ENCODE measurements at regions not wholly inside any gene's neighbourhood (a gene's known extent, or its start where the extent isn't known, plus 50 kb on each side); places are given as distances from the start of the nearest gene placed in this dataset.

DNA sequence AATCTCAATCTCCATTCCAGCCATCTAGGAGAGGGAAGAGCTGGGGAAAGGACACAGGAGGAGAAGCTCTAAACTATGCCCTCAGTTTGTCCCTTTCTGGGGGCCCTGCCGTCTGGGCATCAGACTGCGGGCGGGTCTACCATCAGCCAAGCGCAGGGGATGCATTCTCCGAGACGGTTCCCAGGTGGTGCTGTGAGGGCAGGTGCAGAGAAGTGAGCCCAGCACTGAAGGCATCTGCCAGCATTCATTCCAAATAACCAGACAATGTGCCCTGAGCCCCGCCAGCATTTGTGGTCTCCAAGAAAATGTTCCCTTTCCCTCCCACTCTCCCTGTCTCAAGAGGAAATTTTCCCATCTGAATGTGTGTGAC, 265.7 kb downstream of the XXYLT1 start:
- no peak for DNase-seq (ENCODE audit: low read depth)
- TF ChIP-seq, protein P1, sequence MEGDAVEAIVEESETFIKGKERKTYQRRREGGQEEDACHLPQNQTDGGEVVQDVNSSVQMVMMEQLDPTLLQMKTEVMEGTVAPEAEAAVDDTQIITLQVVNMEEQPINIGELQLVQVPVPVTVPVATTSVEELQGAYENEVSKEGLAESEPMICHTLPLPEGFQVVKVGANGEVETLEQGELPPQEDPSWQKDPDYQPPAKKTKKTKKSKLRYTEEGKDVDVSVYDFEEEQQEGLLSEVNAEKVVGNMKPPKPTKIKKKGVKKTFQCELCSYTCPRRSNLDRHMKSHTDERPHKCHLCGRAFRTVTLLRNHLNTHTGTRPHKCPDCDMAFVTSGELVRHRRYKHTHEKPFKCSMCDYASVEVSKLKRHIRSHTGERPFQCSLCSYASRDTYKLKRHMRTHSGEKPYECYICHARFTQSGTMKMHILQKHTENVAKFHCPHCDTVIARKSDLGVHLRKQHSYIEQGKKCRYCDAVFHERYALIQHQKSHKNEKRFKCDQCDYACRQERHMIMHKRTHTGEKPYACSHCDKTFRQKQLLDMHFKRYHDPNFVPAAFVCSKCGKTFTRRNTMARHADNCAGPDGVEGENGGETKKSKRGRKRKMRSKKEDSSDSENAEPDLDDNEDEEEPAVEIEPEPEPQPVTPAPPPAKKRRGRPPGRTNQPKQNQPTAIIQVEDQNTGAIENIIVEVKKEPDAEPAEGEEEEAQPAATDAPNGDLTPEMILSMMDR (IDR thresholded peaks at IDR 0.05; ENCODE audit: low read depth, low read length, missing control alignments), result no peak
- H3K4me3 ChIP-seq (ENCODE audit: low read depth, low read length), result no peak overlapping the region

DNA sequence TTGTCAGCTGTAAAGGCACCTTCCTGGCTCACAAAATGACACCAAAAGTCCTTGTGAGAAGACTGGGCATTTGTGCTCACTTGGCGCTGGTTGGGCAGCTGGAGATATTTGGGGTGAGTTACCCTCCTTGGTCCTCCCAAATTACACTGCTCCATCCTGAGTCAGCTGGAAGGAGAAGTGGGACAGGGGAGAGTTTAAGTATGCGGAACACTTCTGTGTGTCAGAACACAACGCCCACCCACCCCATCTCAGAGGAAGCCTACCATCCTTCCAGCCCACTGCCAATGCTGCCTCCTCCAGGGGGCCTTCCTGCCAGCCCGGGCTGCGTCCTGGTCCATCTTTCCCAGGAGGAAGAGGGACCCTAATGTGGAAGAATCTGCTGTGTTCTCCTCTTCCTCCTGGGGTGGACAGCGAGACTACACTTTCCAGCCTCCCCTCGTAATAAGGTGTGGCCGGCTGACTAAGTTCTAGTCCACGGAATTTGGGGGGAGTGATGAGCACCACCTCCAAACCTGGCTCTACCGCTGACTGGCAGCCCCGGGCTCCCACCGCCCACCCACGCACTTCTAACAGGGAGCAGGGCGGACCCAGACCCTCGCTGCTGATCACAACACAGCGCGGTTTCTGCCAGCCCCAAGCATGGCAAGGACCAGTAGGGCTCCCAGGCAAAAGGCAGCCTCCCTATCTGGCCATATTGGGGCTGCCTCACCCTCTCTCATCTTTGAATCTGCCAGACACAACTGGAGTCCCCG, 265.0 kb downstream of the XXYLT1 start:
- H3K4me3 ChIP-seq (ENCODE audit: low read depth, low read length), result no peak overlapping the region
- TF ChIP-seq, protein P1 (IDR thresholded peaks at IDR 0.05; ENCODE audit: low read depth, low read length, missing control alignments), result no peak
- DNase-seq (ENCODE audit: low read depth), result no peak

DNA sequence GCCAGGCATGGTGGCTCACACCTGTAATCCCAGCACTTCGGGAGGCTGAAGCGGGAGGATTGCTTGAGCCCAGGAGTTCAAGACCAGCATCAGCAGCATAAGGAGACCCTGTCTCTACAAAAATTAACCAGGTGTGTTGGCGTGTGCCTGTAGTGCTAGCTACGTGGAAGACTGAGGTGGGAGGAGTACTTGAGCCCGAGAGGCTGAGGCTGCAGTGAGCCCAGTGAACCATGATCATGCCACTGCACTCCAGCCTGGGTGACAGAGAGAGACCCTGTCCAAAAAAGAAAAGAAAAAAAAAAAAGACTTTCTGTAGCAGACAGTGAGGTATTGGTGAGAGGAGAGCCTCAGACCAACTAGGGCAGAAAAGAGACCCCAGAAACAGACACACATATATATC, 263.8 kb downstream of the XXYLT1 start:
- DNase-seq (ENCODE audit: low read depth), result no peak
- TF ChIP-seq, protein P1 (IDR thresholded peaks at IDR 0.05; ENCODE audit: low read depth, low read length, missing control alignments), result no peak
- H3K4me3 ChIP-seq (ENCODE audit: low read depth, low read length), result no peak overlapping the region

DNA sequence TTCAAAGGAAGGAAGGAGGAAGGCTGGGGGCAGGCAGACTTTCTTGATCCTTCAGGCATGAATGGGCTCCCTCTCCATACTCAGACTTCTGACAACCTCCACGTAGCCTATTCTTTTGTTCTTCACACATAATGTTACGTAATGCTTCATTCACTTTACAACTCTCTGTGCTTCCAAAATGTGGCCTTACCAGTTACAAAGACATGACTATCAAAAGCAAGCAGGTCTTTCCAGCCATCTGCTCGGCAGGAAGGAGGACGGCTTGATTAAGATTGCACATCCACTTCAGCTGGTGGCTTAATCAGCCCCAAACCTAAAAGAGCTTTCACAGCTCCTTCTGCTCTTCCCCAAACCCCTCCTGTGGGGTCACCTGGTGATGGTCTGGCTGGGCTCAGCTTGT, 263.2 kb downstream of the XXYLT1 start:
- no peak for DNase-seq (ENCODE audit: low read depth)
- TF ChIP-seq, protein P1 (IDR thresholded peaks at IDR 0.05; ENCODE audit: low read depth, low read length, missing control alignments), result no peak
- no peak overlapping the region for H3K4me3 ChIP-seq (ENCODE audit: low read depth, low read length)

DNA sequence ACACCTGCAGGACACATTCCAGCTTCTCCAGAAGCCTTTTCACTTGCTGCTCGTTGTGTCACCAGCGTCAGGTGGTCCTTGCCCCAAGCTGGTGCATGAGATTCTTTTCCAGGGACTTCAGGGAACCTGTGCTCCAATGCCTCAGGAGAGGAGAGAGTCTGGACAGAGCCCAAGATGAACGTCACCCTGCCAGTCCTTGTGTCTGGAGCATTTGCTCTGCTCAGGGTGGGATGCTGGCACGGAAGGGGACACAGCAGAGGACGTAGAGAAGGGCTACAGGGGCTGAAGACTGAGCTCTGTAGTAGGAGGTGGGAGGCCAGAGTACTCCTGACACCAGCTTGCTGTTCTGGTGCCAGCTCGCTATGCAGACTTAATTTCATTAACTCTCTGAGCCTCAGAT, 262.1 kb downstream of the XXYLT1 start:
- TF ChIP-seq, protein P1 (IDR thresholded peaks at IDR 0.05; ENCODE audit: low read depth, low read length, missing control alignments), result no peak
- no peak overlapping the region for H3K4me3 ChIP-seq (ENCODE audit: low read depth, low read length)
- DNase-seq (ENCODE audit: low read depth), result no peak

DNA sequence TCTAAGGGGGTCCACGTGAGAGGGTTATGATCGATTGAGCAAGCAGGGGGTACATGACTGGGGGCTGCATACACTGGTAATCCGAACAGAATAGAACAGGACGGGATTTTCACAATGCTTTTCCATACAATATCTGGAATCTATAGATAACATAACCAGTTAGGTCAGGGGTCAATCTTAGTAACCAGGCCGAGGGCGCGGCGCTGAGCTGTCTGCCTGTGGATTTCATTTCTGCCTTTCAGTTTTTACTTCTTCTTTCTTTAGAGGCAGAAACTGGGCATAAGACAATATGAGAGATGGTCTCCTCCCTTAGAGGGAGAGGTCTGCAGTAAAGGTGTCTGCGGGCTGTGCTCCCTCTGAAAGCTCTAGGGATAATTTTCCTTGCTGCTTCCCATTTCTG, 261.3 kb downstream of the XXYLT1 start:
- H3K4me3 ChIP-seq (ENCODE audit: low read depth, low read length), result no peak overlapping the region
- DNase-seq (ENCODE audit: low read depth), result no peak
- TF ChIP-seq, protein P1 (IDR thresholded peaks at IDR 0.05; ENCODE audit: low read depth, low read length, missing control alignments), result no peak

DNA sequence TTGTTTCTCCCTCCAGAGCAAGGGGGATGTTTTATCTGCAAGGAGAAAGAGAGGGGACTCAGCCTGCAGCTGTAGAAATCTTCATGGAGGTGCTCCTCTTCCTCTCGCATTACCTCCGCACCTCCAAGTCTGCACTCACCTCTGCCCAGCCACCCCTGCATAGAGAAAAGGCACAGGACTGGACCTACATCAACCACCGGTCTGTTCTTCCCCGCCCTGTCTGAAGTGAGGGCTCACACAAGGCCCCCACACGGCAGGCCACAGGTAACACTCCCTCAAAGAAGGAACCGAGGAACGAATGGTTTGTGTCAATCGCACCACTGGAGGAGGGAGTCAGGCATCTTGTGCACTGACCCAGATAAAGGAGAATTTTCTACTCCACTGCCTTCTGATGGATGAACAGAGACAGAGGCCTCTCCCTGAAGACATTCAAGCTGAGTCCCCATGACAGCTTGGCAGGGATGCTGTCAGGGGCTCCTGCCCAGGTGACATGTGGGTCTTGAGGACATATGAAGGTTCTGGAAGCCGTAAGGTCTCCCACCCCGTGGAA, 260.3 kb downstream of the XXYLT1 start:
- DNase-seq (ENCODE audit: low read depth), result no peak
- no peak overlapping the region for H3K4me3 ChIP-seq (ENCODE audit: low read depth, low read length)
- TF ChIP-seq, protein P1 (IDR thresholded peaks at IDR 0.05; ENCODE audit: low read depth, low read length, missing control alignments), result no peak

All from GM12864 (cell line).